Lung (tissue), 11 donors: ENCODE measurements at regions not wholly inside any gene's neighbourhood (a gene's known extent, or its start where the extent isn't known, plus 50 kb on each side); places are given as distances from the start of the nearest gene placed in this dataset.

Experiments
- ATAC-seq: fragments of 200-7000 bp; cut with Tn5 transposase; one replicate; pipeline ENCODE4 v1.9.1; 2020; ENCODE audit warnings: moderate number of reproducible peaks; ENCODE audit not compliant: insufficient read depth, low FRiP score
- DNase-seq, 3 donors: peaks; one replicate each; pipeline ENCODE4 v3.0.0-alpha.2; 2013 to 2017
- H3K27ac ChIP-seq, 2 donors: one replicate each; pipeline ENCODE4 v1.5.1; 2013; ENCODE audit warnings: mild to moderate bottlenecking in 2 of 2, moderate library complexity in 2 of 2, control low read depth in 1 of 2, inconsistent platforms in 1 of 2, low read depth in 1 of 2, low read length in 1 of 2
- H3K27me3 ChIP-seq, 3 donors: one replicate each; pipeline ENCODE4 v1.5.1; 2013; ENCODE audit warnings: low read length in 2 of 3; ENCODE audit not compliant: control insufficient read depth in 3 of 3, insufficient read depth in 3 of 3
- H3K36me3 ChIP-seq, 4 donors: one replicate each; pipeline ENCODE4 v1.5.1; 2013; ENCODE audit warnings: low read length in 4 of 4, mild to moderate bottlenecking in 1 of 4, moderate library complexity in 1 of 4; ENCODE audit not compliant: control insufficient read depth in 4 of 4, insufficient read depth in 4 of 4
- H3K4me1 ChIP-seq, 5 donors: one replicate each; pipeline ENCODE4 v1.5.1; 2013; ENCODE audit warnings: low read length in 5 of 5, mild to moderate bottlenecking in 2 of 5, moderate library complexity in 1 of 5; ENCODE audit not compliant: control insufficient read depth in 5 of 5, insufficient read depth in 5 of 5
- H3K4me3 ChIP-seq: one replicate; pipeline ENCODE4 v1.5.1; 2013; ENCODE audit warnings: mild to moderate bottlenecking, control low read depth, moderate library complexity
- H3K9ac ChIP-seq, 2 donors: one replicate each; pipeline ENCODE4 v1.5.1; 2013; ENCODE audit warnings: low read length in 2 of 2, control low read depth in 1 of 2; ENCODE audit not compliant: insufficient read depth in 1 of 2
- H3K9me3 ChIP-seq, 4 donors: one replicate each; pipeline ENCODE4 v1.5.1; 2013; ENCODE audit warnings: low read length in 3 of 4, mild to moderate bottlenecking in 1 of 4, moderate library complexity in 1 of 4; ENCODE audit not compliant: control insufficient read depth in 4 of 4, insufficient read depth in 3 of 4
- CTCF ChIP-seq: IDR thresholded peaks from 2 replicates; pipeline ENCODE4 v1.5.1; 2012; ENCODE audit warnings: mild to moderate bottlenecking; ENCODE audit errors: control extremely low read depth, extremely low read depth
- WGBS, 2 donors: extraction: QIAGEN DNeasy Blood & Tissue Kit; methylation state at CpG; one replicate each; pipeline ENCODE4 v1.1.7; 2013; 5-methylcytosine and 5-hydroxymethylcytosine counted together
- donor health status: control.
- donor health status: control.
- donor health status: Bipolar disorder and iron deficiency.
- donor health status: healthy.
- donor health status: DM: yes; HTN: yes; CAD: no.

- H3K4me1 ChIP-seq, result no peaks in the 10 kb centered on the region
- no peak for TF ChIP-seq CTCF
- ATAC-seq, result no peak
- no peak overlapping the region for H3K27ac ChIP-seq
- no peaks in the 10 kb centered on the region for H3K36me3 ChIP-seq
- H3K4me3 ChIP-seq, result no peak overlapping the region
- no peaks in the 10 kb centered on the region for H3K9me3 ChIP-seq
- H3K27me3 ChIP-seq, result no peaks in the 10 kb centered on the region
- DNase-seq, result no peak
- H3K9ac ChIP-seq, result no peak overlapping the region
- 69 to 81% methylated on average over 6 of the region's 6 CpGs for WGBS, 2 donors
Measured at GRCh38 chr19:28646629-28647028, 566.3 kb downstream of the UQCRFS1 start.

GRCh38 chr19:28644169-28644775 is 568.7 kb downstream of the UQCRFS1 start:
- no peak overlapping the region for H3K4me3 ChIP-seq
- ATAC-seq (no peak), DNase-seq (no peak)
- H3K36me3 ChIP-seq, result no peaks in the 10 kb centered on the region
- H3K9ac ChIP-seq, result no peak overlapping the region
- 19 to 32% methylated on average over 4 of the region's 4 CpGs for WGBS, 2 donors
- no peaks in the 10 kb centered on the region for H3K27me3 ChIP-seq
- H3K27ac ChIP-seq, result no peak overlapping the region
- H3K4me1 ChIP-seq, result no peaks in the 10 kb centered on the region
- TF ChIP-seq CTCF, result no peak
- peaks cover 0 to 3% (median 0%) of the 10 kb centered on the region in 4 donors for H3K9me3 ChIP-seq

- ATAC-seq (no peak), DNase-seq (no peak)
- no peak overlapping the region for H3K4me3 ChIP-seq
- no peak overlapping the region for H3K27ac ChIP-seq
- no peaks in the 10 kb centered on the region for H3K4me1 ChIP-seq
- peaks cover 0 to 3% (median 0%) of the 10 kb centered on the region in 4 donors for H3K9me3 ChIP-seq
- no peak overlapping the region for H3K9ac ChIP-seq
- no peaks in the 10 kb centered on the region for H3K27me3 ChIP-seq
- H3K36me3 ChIP-seq, result no peaks in the 10 kb centered on the region
- 67 to 80% methylated on average over 10 of the region's 10 CpGs for WGBS, 2 donors
- TF ChIP-seq CTCF, result no peak
Measured at GRCh38 chr19:28642787-28643683, 569.9 kb downstream of the UQCRFS1 start.
